ENCODE measurements at regions not wholly inside any gene's neighbourhood (a gene's known extent, or its start where the extent isn't known, plus 50 kb on each side); places are given as distances from the start of the nearest gene placed in this dataset.

DNA sequence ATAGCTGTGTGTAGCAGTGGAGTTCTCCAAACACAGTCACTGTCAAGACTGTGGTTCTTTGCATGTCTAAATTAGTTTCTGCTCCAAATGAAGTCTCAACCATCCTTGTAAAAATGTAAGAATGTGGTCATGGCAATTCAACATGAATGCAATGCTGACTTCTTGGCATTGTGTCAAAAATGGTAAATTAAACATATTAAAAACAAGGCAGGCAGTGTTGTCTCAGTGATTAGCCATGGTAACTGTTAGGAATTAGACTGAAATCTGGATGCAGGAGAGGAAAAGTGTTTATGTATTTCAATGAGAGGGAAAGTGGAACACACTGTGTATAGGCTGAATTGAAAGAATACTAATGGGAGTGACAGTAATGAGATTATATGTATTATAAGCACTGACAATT, 597.2 kb downstream of the EDEM1 start:
- H3K27me3 ChIP-seq: no peaks in the 10 kb centered on the region
- H3K9me3 ChIP-seq: no peaks in the 10 kb centered on the region
- no peak overlapping the region for H3K27ac ChIP-seq
- H3K4me3 ChIP-seq: no peak overlapping the region
- no peak for DNase-seq (ENCODE audit: low spot score in 2 of 2)
- H3K4me1 ChIP-seq: peaks cover 0 to 7% (median 0%) of the 10 kb centered on the region in 4 donors
- H3K36me3 ChIP-seq: no peaks in the 10 kb centered on the region
- TF ChIP-seq EP300 (IDR thresholded peaks at IDR 0.05): no peak

DNA sequence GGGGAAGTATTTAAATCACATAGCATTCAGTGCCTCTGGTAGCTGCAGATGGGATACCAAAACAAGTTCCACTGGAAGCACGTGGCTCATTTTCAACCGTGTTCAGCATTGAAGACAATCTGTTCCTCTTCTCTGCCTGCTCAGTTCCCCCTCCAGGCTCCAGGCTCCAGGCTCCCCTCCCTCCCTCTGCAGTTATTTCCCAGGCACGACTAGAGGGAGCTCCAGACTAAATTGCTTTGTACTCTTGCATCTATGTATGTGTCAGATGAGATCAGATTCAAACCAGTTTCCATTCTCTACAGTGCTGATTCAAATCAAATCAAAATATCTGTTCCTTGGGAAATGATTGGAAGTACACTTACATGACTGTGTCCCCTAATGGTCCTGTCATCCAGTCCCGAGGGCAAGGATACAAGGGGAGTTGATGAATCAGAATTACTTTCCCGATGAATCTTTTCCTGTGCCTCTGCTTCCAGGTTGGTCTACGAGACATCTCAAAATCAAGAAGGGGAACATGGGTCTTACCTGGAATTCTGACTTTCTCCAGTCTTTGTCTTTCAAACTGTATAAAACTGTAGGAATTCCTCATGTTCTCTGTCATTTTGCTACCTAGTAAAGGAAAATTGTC, 600.5 kb downstream of the EDEM1 start:
- 31 to 34% methylated on average over 6 of the region's 6 CpGs for whole genome bisulfite sequencing, 2 donors
- no peak overlapping the region for H3K4me3 ChIP-seq
- H3K36me3 ChIP-seq: no peaks in the 10 kb centered on the region
- DNase-seq (ENCODE audit: low spot score in 2 of 2): peak in 1 of 2 donors; percentile 38
- H3K9me3 ChIP-seq: no peaks in the 10 kb centered on the region
- no peak overlapping the region for H3K27ac ChIP-seq
- TF ChIP-seq EP300 (IDR thresholded peaks at IDR 0.05): peak in 1 of 2 donors; percentile 21
- no peak for TF ChIP-seq POLR2A (IDR thresholded peaks at IDR 0.05)
- TF ChIP-seq, protein P1, sequence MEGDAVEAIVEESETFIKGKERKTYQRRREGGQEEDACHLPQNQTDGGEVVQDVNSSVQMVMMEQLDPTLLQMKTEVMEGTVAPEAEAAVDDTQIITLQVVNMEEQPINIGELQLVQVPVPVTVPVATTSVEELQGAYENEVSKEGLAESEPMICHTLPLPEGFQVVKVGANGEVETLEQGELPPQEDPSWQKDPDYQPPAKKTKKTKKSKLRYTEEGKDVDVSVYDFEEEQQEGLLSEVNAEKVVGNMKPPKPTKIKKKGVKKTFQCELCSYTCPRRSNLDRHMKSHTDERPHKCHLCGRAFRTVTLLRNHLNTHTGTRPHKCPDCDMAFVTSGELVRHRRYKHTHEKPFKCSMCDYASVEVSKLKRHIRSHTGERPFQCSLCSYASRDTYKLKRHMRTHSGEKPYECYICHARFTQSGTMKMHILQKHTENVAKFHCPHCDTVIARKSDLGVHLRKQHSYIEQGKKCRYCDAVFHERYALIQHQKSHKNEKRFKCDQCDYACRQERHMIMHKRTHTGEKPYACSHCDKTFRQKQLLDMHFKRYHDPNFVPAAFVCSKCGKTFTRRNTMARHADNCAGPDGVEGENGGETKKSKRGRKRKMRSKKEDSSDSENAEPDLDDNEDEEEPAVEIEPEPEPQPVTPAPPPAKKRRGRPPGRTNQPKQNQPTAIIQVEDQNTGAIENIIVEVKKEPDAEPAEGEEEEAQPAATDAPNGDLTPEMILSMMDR (IDR thresholded peaks at IDR 0.05): peak in 1 of 5 experiments; percentile 13
- H3K4me1 ChIP-seq: peaks cover 0 to 7% (median 0%) of the 10 kb centered on the region in 4 donors
- no peaks in the 10 kb centered on the region for H3K27me3 ChIP-seq

DNA sequence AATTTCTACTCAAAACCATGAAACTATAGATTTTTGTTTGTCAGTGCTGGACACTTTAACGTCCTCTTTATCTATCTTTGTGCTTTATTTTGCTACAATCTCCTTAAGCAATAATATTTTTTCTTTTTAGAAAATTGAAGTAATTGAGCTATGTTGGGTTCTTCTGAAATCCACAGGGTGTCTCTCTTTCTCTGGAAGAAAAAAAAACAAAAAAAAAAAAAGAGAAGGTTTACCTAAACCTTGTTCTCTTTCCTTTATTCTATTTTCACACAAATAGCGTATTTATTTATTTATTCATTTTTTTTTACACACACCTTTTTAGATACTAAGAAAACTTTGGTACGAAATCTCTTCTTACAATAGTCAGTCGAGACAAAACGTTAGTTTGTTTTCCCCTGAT, 601.0 kb downstream of the EDEM1 start:
- no peak for TF ChIP-seq POLR2A (IDR thresholded peaks at IDR 0.05)
- TF ChIP-seq, protein P1 (IDR thresholded peaks at IDR 0.05): no peak
- TF ChIP-seq EP300 (IDR thresholded peaks at IDR 0.05): no peak
- Histone ChIP-seq H3K36me3 (no peaks in the 10 kb centered on the region), H3K27me3 (no peaks in the 10 kb centered on the region), H3K27ac (no peak overlapping the region), H3K4me1 (peaks cover 0 to 7% (median 0%) of the 10 kb centered on the region in 4 donors), H3K4me3 (no peak overlapping the region), H3K9me3 (no peaks in the 10 kb centered on the region)
- DNase-seq (ENCODE audit: low spot score in 2 of 2): no peak
- WGBS, 2 donors: 57 to 62% methylated on average over 5 of the region's 5 CpGs

DNA sequence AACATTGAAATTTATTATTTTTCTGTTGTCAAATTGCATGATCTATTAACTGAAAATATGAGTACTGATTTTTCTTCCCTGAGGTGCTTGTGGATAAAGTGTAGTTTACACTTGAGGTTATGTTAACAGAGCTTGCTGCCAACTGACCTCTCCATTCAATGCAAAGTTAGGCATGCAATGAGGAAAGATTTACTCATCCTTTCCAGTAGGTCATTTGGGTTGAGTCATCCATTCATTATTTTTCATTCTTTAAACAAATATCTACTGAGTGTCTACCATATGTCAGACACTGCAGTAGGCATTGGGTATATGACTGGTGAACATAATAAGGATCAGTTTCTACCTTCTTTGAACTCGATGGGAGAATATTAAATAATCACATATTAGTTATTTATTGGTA, 604.1 kb downstream of the EDEM1 start:
- no peak overlapping the region for H3K4me3 ChIP-seq
- no peaks in the 10 kb centered on the region for H3K36me3 ChIP-seq
- no peaks in the 10 kb centered on the region for H3K9me3 ChIP-seq
- no peak overlapping the region for H3K27ac ChIP-seq
- no peak for DNase-seq (ENCODE audit: low spot score in 2 of 2)
- peaks cover 0 to 7% (median 0%) of the 10 kb centered on the region in 4 donors for H3K4me1 ChIP-seq
- TF ChIP-seq POLR2A (IDR thresholded peaks at IDR 0.05): no peak
- TF ChIP-seq EP300 (IDR thresholded peaks at IDR 0.05): no peak
- TF ChIP-seq, protein P1 (IDR thresholded peaks at IDR 0.05): no peak
- no peaks in the 10 kb centered on the region for H3K27me3 ChIP-seq
- 76 to 92% methylated on average over 1 of the region's 1 CpG for WGBS, 2 donors

DNA sequence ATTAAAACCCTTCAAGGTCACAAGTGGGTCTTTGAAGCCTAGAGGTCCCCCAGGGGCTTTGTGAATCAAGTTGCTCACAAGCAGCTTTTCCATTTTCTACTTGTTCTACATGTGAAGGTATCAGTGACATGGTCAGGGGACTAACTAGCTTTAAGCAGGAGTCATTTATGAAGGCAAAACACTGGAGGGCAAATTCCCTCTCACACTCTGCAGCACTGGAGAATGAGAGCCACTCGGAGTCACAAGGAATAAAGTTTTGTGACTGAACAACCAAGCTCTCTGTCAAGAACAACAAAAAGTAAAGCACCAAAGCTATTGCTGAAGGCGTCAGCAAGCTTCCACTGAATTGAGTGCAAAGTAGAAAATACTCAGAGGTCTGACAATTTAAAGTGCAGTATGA, 609.0 kb downstream of the EDEM1 start:
- TF ChIP-seq, protein P1 (IDR thresholded peaks at IDR 0.05): no peak
- no peaks in the 10 kb centered on the region for H3K27me3 ChIP-seq
- no peaks in the 10 kb centered on the region for H3K36me3 ChIP-seq
- H3K4me1 ChIP-seq: no peaks in the 10 kb centered on the region
- WGBS, 2 donors: 30 to 57% methylated on average over 2 of the region's 2 CpGs
- no peaks in the 10 kb centered on the region for H3K9me3 ChIP-seq
- no peak overlapping the region for H3K4me3 ChIP-seq
- DNase-seq (ENCODE audit: low spot score in 2 of 2): no peak
- no peak overlapping the region for H3K27ac ChIP-seq

DNA sequence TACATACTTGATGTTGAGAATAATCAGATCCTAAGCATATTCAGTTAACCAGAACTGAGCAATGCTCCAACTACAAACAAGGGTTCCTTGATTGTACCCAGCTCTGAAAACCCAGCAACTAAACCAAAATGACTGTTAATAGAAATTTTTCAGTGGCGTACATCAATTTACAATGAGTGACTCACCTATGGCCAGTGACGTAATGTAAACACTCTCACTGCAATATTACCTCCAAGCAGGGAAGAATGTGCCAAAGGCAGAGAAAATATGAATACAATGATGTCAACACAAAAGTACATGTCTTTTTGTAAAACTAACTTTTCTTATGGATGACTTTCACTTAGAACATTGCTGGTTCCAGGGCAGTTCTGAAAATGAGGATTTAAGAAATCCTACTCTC, 611.3 kb downstream of the EDEM1 start:
- no peaks in the 10 kb centered on the region for H3K27me3 ChIP-seq
- no peak overlapping the region for H3K27ac ChIP-seq
- H3K9me3 ChIP-seq: no peaks in the 10 kb centered on the region
- H3K4me1 ChIP-seq: no peaks in the 10 kb centered on the region
- no peak overlapping the region for H3K4me3 ChIP-seq
- TF ChIP-seq EP300 (IDR thresholded peaks at IDR 0.05) (no peak), POLR2A (IDR thresholded peaks at IDR 0.05) (no peak)
- TF ChIP-seq, protein P1 (IDR thresholded peaks at IDR 0.05): no peak
- no peaks in the 10 kb centered on the region for H3K36me3 ChIP-seq
- DNase-seq (ENCODE audit: low spot score in 2 of 2): no peak
- 92 to 96% methylated on average over 2 of the region's 2 CpGs for WGBS, 2 donors
